ENCODE measurements at regions not wholly inside any gene's neighbourhood (a gene's known extent, or its start where the extent isn't known, plus 50 kb on each side); places are given as distances from the start of the nearest gene placed in this dataset.

DNA sequence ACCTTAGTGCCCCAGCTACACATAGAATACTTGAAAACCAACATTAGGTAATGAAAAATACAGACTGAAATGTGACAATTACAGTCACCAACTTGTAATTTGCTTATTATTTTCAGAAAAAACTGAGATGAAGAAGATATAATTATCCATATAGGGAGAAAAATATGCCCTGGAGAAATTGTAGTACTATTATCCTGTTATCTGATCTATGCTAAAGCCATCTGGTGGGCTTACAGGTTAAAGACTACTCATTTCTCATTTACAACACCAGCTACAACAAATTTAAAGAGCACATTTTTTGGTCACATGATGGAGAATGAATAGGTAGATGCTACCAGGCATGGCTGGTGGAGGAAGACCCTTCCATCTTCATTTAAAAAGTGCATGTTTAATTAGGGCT is 79.6 kb upstream of the NYAP2 start:
- TF ChIP-seq TCF4 (CRISPR knock-in tag; IDR thresholded peaks at IDR 0.05; ENCODE audit: borderline replicate concordance) (peak; percentile 79), POU6F1 (CRISPR knock-in tag; IDR thresholded peaks at IDR 0.05; ENCODE audit: borderline replicate concordance, low read depth) (no peak)
- ATAC-seq, result no peak

- no peak for TF ChIP-seq OSR1 (CRISPR knock-in tag; IDR thresholded peaks at IDR 0.05)
- TF ChIP-seq, protein P1, sequence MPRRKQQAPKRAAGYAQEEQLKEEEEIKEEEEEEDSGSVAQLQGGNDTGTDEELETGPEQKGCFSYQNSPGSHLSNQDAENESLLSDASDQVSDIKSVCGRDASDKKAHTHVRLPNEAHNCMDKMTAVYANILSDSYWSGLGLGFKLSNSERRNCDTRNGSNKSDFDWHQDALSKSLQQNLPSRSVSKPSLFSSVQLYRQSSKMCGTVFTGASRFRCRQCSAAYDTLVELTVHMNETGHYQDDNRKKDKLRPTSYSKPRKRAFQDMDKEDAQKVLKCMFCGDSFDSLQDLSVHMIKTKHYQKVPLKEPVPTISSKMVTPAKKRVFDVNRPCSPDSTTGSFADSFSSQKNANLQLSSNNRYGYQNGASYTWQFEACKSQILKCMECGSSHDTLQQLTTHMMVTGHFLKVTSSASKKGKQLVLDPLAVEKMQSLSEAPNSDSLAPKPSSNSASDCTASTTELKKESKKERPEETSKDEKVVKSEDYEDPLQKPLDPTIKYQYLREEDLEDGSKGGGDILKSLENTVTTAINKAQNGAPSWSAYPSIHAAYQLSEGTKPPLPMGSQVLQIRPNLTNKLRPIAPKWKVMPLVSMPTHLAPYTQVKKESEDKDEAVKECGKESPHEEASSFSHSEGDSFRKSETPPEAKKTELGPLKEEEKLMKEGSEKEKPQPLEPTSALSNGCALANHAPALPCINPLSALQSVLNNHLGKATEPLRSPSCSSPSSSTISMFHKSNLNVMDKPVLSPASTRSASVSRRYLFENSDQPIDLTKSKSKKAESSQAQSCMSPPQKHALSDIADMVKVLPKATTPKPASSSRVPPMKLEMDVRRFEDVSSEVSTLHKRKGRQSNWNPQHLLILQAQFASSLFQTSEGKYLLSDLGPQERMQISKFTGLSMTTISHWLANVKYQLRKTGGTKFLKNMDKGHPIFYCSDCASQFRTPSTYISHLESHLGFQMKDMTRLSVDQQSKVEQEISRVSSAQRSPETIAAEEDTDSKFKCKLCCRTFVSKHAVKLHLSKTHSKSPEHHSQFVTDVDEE (CRISPR knock-in tag; IDR thresholded peaks at IDR 0.05), result no peak
- TF ChIP-seq, protein P2, sequence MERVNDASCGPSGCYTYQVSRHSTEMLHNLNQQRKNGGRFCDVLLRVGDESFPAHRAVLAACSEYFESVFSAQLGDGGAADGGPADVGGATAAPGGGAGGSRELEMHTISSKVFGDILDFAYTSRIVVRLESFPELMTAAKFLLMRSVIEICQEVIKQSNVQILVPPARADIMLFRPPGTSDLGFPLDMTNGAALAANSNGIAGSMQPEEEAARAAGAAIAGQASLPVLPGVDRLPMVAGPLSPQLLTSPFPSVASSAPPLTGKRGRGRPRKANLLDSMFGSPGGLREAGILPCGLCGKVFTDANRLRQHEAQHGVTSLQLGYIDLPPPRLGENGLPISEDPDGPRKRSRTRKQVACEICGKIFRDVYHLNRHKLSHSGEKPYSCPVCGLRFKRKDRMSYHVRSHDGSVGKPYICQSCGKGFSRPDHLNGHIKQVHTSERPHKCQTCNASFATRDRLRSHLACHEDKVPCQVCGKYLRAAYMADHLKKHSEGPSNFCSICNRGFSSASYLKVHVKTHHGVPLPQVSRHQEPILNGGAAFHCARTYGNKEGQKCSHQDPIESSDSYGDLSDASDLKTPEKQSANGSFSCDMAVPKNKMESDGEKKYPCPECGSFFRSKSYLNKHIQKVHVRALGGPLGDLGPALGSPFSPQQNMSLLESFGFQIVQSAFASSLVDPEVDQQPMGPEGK (CRISPR knock-in tag; IDR thresholded peaks at IDR 0.05; ENCODE audit: borderline replicate concordance), result no peak
- no peak for ATAC-seq
Measured at GRCh38 chr2:225318440-225318839, 81.1 kb upstream of the NYAP2 start.

GRCh38 chr2:225317186-225317585 is 82.3 kb upstream of the NYAP2 start:
- TF ChIP-seq ZFP3 (CRISPR knock-in tag; IDR thresholded peaks at IDR 0.05) (no peak), ZFP30 (CRISPR knock-in tag; IDR thresholded peaks at IDR 0.05) (no peak), OSR1 (CRISPR knock-in tag; IDR thresholded peaks at IDR 0.05) (no peak), CSDC2 (CRISPR knock-in tag; IDR thresholded peaks at IDR 0.05) (no peak), ZNF565 (CRISPR knock-in tag; conservative IDR thresholded peaks at IDR 0.05; ENCODE audit: low read depth) (no peak), POU6F1 (CRISPR knock-in tag; IDR thresholded peaks at IDR 0.05; ENCODE audit: borderline replicate concordance, low read depth) (no peak), GLIS3 (CRISPR knock-in tag; IDR thresholded peaks at IDR 0.05) (no peak), ISL1 (CRISPR knock-in tag; IDR thresholded peaks at IDR 0.05) (no peak), ZNF70 (CRISPR knock-in tag; IDR thresholded peaks at IDR 0.05) (no peak), PPARA (CRISPR knock-in tag; IDR thresholded peaks at IDR 0.05; ENCODE audit: borderline replicate concordance) (no peak), TOX (CRISPR knock-in tag; IDR thresholded peaks at IDR 0.05; ENCODE audit: borderline replicate concordance) (no peak)
- TF ChIP-seq, protein P3, sequence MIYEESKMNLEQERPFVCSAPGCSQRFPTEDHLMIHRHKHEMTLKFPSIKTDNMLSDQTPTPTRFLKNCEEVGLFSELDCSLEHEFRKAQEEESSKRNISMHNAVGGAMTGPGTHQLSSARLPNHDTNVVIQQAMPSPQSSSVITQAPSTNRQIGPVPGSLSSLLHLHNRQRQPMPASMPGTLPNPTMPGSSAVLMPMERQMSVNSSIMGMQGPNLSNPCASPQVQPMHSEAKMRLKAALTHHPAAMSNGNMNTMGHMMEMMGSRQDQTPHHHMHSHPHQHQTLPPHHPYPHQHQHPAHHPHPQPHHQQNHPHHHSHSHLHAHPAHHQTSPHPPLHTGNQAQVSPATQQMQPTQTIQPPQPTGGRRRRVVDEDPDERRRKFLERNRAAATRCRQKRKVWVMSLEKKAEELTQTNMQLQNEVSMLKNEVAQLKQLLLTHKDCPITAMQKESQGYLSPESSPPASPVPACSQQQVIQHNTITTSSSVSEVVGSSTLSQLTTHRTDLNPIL (CRISPR knock-in tag; IDR thresholded peaks at IDR 0.05; ENCODE audit: low read depth), result no peak
- TF ChIP-seq, protein P1 (CRISPR knock-in tag; IDR thresholded peaks at IDR 0.05), result no peak
- ATAC-seq, result no peak

DNA sequence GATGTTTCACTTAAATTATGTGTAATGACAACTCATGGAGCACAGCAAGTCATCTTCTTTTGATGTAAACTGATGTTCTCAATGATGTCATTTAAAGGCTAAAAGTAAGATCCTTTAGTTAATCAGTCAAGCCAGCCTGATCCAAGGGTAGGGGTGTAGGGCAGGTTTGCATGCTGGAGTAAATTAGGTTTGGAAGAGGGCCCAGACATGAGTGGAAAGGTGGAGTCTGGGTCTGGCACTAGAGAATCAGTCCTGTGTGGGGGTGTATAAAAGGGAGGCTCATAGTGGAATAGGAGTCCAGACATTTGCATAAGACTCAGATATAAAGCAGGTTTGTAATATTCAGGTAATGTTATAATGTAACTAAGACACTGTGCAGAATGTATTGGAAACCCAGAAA is 88.8 kb upstream of the NYAP2 start:
- no peak for ATAC-seq
- TF ChIP-seq BACH2 (CRISPR knock-in tag; IDR thresholded peaks at IDR 0.05; ENCODE audit: borderline replicate concordance), result no peak
- TF ChIP-seq, protein P4, sequence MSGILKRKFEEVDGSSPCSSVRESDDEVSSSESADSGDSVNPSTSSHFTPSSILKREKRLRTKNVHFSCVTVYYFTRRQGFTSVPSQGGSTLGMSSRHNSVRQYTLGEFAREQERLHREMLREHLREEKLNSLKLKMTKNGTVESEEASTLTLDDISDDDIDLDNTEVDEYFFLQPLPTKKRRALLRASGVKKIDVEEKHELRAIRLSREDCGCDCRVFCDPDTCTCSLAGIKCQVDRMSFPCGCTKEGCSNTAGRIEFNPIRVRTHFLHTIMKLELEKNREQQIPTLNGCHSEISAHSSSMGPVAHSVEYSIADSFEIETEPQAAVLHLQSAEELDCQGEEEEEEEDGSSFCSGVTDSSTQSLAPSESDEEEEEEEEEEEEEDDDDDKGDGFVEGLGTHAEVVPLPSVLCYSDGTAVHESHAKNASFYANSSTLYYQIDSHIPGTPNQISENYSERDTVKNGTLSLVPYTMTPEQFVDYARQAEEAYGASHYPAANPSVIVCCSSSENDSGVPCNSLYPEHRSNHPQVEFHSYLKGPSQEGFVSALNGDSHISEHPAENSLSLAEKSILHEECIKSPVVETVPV (CRISPR knock-in tag; IDR thresholded peaks at IDR 0.05), result no peak
- TF ChIP-seq, protein P1 (CRISPR knock-in tag; IDR thresholded peaks at IDR 0.05), result no peak
